CD4-positive, alpha-beta T cell treated with Interleukin-4 for 4 hours (primary cell): ENCODE measurements at regions not wholly inside any gene's neighbourhood (a gene's known extent, or its start where the extent isn't known, plus 50 kb on each side); places are given as distances from the start of the nearest gene placed in this dataset.

ENCODE experiments used
- DNase-seq: peaks from one replicate; pipeline ENCODE4 v3.0.0-alpha.2; 2020

- DNase-seq, result peak; percentile 18
Measured at GRCh38 chr6:56708810-56709597, 66.3 kb upstream of the DST start.

- no peak for DNase-seq
Measured at GRCh38 chr6:56706981-56707726, 64.5 kb upstream of the DST start.

- DNase-seq, result no peak
Measured at GRCh38 chr6:56699066-56699654, 56.5 kb upstream of the DST start.

- no peak for DNase-seq
Measured at GRCh38 chr6:56695702-56696101, 53.0 kb upstream of the DST start.

- DNase-seq, result no peak
Measured at GRCh38 chr6:56694002-56694401, 51.3 kb upstream of the DST start.

- DNase-seq, result no peak
Measured at GRCh38 chr6:56693246-56693607, 50.5 kb upstream of the DST start.

GRCh38 chr6:56692523-56693245 is 50.0 kb upstream of the DST start:
- DNase-seq, result no peak
